Rectal smooth muscle tissue (tissue), 1 donor: ENCODE measurements at regions not wholly inside any gene's neighbourhood (a gene's known extent, or its start where the extent isn't known, plus 50 kb on each side); places are given as distances from the start of the nearest gene placed in this dataset.
A peak's percentile ranks its signal among the peaks of the same experiment; 100 is the strongest.

Experiments used
- H3K27ac ChIP-seq: one replicate; pipeline ENCODE4 v1.7.0; 2013; ENCODE audit warnings: low read depth, low read length, inconsistent platforms
- H3K27me3 ChIP-seq: one replicate; pipeline ENCODE4 v1.7.0; 2013; ENCODE audit warnings: low read length; ENCODE audit not compliant: control insufficient read depth, insufficient read depth
- H3K36me3 ChIP-seq: one replicate; pipeline ENCODE4 v1.7.0; 2013; ENCODE audit warnings: low read length; ENCODE audit not compliant: control insufficient read depth, insufficient read depth
- H3K4me1 ChIP-seq: one replicate; pipeline ENCODE4 v1.7.0; 2013; ENCODE audit warnings: low read length; ENCODE audit not compliant: control insufficient read depth, insufficient read depth
- H3K4me3 ChIP-seq: one replicate; pipeline ENCODE4 v1.7.0; 2013; ENCODE audit warnings: low read length
- H3K9ac ChIP-seq: one replicate; pipeline ENCODE4 v1.7.0; 2013; ENCODE audit warnings: low read length

- Histone ChIP-seq H3K9ac (no peak overlapping the region), H3K36me3 (no peaks in the 10 kb centered on the region), H3K4me1 (peaks cover 9% of the 10 kb centered on the region), H3K27me3 (no peaks in the 10 kb centered on the region), H3K4me3 (no peak overlapping the region), H3K27ac (no peak overlapping the region)
Measured at GRCh38 chr5:36371366-36371765, 69.7 kb upstream of the RANBP3L start.

GRCh38 chr5:36373527-36374086 is 71.9 kb upstream of the RANBP3L start:
- no peak overlapping the region for H3K4me3 ChIP-seq
- H3K36me3 ChIP-seq: no peaks in the 10 kb centered on the region
- H3K27me3 ChIP-seq: no peaks in the 10 kb centered on the region
- no peaks in the 10 kb centered on the region for H3K4me1 ChIP-seq
- H3K27ac ChIP-seq: no peak overlapping the region
- H3K9ac ChIP-seq: no peak overlapping the region

DNA sequence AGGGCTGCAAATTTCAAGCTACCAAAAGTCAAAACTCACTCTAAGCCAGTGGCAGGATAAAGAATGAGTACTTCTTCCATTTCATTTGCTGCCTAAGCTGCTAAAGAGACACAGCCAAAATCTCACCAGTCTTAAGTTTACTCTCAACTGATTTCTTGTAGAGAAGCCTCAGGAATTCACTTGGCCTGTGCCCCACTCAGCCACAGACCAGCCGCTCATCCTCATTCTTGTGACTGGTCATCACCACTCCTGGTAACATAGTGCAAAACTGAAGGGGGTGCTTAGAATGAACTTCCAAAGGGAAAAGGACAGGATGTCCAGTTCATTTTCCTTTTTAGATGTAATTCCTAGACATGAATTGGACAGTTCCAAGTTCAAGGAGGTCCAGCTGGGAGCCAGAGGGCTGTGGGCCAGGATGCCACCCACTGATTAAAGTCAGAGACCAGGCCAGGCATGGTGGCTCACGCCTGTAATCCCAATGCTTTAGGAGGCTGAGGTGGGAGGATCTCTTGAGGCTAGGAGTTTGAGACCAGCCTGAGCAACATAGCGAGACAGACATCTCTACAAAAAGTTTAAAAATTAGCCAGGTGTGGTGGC is 72.7 kb upstream of the RANBP3L start:
- no peaks in the 10 kb centered on the region for H3K36me3 ChIP-seq
- no peak overlapping the region for H3K4me3 ChIP-seq
- no peak overlapping the region for H3K27ac ChIP-seq
- no peaks in the 10 kb centered on the region for H3K27me3 ChIP-seq
- H3K4me1 ChIP-seq: no peaks in the 10 kb centered on the region
- no peak overlapping the region for H3K9ac ChIP-seq

DNA sequence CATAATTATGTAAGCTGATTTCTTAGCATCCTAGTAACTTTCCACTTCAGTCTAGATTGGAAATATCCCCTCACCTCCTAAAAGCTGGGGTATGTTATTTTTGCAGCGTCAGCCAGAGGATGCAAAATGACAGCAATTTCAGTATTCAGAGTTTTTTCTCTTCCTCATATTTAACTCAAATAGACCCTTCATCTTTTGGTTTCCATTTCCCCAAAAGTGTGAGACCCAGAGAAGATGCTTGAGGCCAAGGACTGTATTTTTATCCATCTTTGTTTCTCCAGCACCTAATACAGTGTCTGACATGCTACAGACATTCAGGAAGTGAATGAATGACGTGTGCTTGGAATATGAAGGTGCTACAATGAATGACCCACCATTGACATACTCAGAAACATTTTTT is 75.5 kb upstream of the RANBP3L start:
- Histone ChIP-seq H3K4me3 (no peak overlapping the region), H3K4me1 (no peaks in the 10 kb centered on the region), H3K27me3 (no peaks in the 10 kb centered on the region), H3K9ac (no peak overlapping the region), H3K36me3 (no peaks in the 10 kb centered on the region), H3K27ac (no peak overlapping the region)

- Histone ChIP-seq H3K4me1 (no peaks in the 10 kb centered on the region), H3K9ac (no peak overlapping the region), H3K27ac (no peak overlapping the region), H3K27me3 (no peaks in the 10 kb centered on the region), H3K36me3 (no peaks in the 10 kb centered on the region), H3K4me3 (no peak overlapping the region)
Measured at GRCh38 chr5:36378551-36378950, 76.8 kb upstream of the RANBP3L start.

DNA sequence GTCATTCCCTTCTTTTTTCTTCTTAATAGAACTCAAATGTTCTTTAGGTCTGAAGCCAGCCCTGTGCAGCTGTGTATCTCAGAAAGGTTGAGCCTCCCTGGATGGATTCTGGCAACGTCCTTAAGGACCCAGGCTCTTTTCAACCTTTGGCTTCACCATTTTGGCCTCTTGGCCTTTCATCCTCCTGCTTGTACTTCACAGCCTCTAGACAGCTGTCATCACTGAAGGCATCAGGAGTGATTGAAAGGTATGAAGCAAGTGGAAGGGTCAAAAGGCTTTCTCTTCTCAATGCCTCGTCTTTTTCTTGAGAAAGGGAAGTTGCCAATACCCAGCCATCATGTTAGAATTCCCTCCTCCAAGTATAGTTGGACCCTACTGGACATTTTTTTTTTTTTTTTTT is 81.2 kb upstream of the RANBP3L start:
- no peaks in the 10 kb centered on the region for H3K27me3 ChIP-seq
- H3K4me1 ChIP-seq: no peaks in the 10 kb centered on the region
- H3K27ac ChIP-seq: no peak overlapping the region
- H3K4me3 ChIP-seq: no peak overlapping the region
- H3K9ac ChIP-seq: no peak overlapping the region
- no peaks in the 10 kb centered on the region for H3K36me3 ChIP-seq

- no peaks in the 10 kb centered on the region for H3K36me3 ChIP-seq
- no peak overlapping the region for H3K27ac ChIP-seq
- H3K27me3 ChIP-seq: no peaks in the 10 kb centered on the region
- no peak overlapping the region for H3K9ac ChIP-seq
- no peaks in the 10 kb centered on the region for H3K4me1 ChIP-seq
- no peak overlapping the region for H3K4me3 ChIP-seq
Measured at GRCh38 chr5:36383942-36384341, 82.2 kb upstream of the RANBP3L start.

DNA sequence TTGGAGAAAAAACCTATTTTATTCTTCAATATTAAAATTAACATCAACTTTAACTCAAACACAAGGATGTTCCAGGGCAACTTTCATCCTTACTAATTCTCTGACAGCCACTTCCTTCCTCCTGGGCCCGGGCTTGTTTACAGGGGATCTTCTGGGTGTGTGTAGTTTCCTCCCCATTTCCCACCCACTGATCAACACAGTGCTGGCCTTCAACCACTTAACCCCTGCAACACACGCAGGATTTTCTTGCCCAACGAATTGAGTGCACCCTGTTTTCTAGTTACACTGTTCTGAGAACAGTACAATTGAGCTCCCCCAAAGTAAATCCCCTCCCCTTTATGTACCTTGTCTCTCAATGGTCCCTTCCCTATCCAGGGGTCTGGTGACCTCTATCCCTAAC is 83.1 kb upstream of the RANBP3L start:
- Histone ChIP-seq H3K4me1 (no peaks in the 10 kb centered on the region), H3K27me3 (no peaks in the 10 kb centered on the region), H3K27ac (no peak overlapping the region), H3K36me3 (no peaks in the 10 kb centered on the region), H3K9ac (no peak overlapping the region), H3K4me3 (no peak overlapping the region)

DNA sequence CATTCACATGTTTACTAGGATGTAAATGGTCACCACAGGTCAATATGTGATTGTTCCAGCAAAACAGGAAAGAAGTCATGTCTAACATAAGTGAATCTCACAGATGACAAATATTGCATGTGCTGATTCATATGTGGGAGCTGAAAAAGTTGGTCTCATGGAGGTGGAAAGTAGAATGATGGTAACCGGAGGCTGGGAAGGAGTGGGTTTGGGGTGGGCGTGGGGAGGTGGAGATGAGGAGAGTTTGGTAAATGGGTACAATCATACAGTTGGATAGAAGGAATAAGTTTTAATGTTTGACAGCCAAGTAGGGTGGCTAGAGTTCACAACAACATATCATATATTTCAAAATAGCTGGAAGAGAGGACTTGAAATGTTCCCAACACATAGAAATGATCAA is 83.8 kb upstream of the RANBP3L start:
- no peaks in the 10 kb centered on the region for H3K27me3 ChIP-seq
- no peak overlapping the region for H3K4me3 ChIP-seq
- no peaks in the 10 kb centered on the region for H3K36me3 ChIP-seq
- H3K9ac ChIP-seq: no peak overlapping the region
- no peak overlapping the region for H3K27ac ChIP-seq
- no peaks in the 10 kb centered on the region for H3K4me1 ChIP-seq

DNA sequence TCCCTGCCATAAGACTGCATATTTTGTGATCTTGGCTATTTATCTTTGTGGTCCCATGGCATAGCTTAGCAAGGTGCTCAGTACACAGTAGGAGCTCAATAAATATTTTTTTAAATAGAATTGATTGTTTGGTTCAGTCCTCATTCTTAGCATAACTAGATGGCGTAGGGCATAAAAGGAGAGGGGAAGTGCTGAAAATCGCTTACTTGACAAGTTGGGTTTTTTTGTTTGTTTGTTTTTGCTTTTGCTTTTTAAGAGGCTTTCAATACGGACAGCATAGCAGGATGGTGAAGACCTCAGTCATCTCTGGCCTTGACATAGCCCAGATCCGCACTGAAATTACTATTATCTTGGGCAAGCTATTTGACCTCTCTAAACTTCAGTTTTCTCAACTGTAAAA is 86.6 kb upstream of the RANBP3L start:
- H3K4me1 ChIP-seq: peaks cover 9% of the 10 kb centered on the region
- no peak overlapping the region for H3K27ac ChIP-seq
- no peaks in the 10 kb centered on the region for H3K27me3 ChIP-seq
- H3K36me3 ChIP-seq: no peaks in the 10 kb centered on the region
- H3K4me3 ChIP-seq: no peak overlapping the region
- no peak overlapping the region for H3K9ac ChIP-seq

GRCh38 chr5:36389245-36389644 is 87.5 kb upstream of the RANBP3L start:
- H3K4me3 ChIP-seq: no peak overlapping the region
- no peaks in the 10 kb centered on the region for H3K36me3 ChIP-seq
- H3K27ac ChIP-seq: no peak overlapping the region
- H3K4me1 ChIP-seq: peaks cover 12% of the 10 kb centered on the region
- H3K9ac ChIP-seq: no peak overlapping the region
- no peaks in the 10 kb centered on the region for H3K27me3 ChIP-seq

GRCh38 chr5:36390640-36391039 is 88.9 kb upstream of the RANBP3L start:
- Histone ChIP-seq H3K9ac (no peak overlapping the region), H3K4me1 (peaks cover 12% of the 10 kb centered on the region), H3K4me3 (no peak overlapping the region), H3K27me3 (no peaks in the 10 kb centered on the region), H3K27ac (no peak overlapping the region), H3K36me3 (no peaks in the 10 kb centered on the region)

- Histone ChIP-seq H3K36me3 (no peaks in the 10 kb centered on the region), H3K4me1 (peaks cover 12% of the 10 kb centered on the region), H3K27me3 (no peaks in the 10 kb centered on the region), H3K9ac (no peak overlapping the region), H3K4me3 (no peak overlapping the region), H3K27ac (peak overlapping the region; percentile 41)
Measured at GRCh38 chr5:36392186-36392585, 90.5 kb upstream of the RANBP3L start.
